Activated CD4-positive, alpha-beta T cell treated with anti-CD3 and anti-CD28 coated beads, Interleukin-2, amount 50 U/mL, for 24 hours (primary cell): ENCODE measurements at regions not wholly inside any gene's neighbourhood (a gene's known extent, or its start where the extent isn't known, plus 50 kb on each side); places are given as distances from the start of the nearest gene placed in this dataset.

Experiments
- DNase-seq, 2 donors: peaks; one replicate each; pipeline ENCODE4 v3.0.0-alpha.2; 2020; ENCODE audit warnings: low read depth in 1 of 2, low spot score in 1 of 2

- no peak for DNase-seq
Measured at GRCh38 chr7:46999866-47000265, 582.0 kb downstream of the TNS3 start.

- no peak for DNase-seq
Measured at GRCh38 chr7:46996972-46997371, 584.9 kb downstream of the TNS3 start.

GRCh38 chr7:46993396-46993795, 588.5 kb downstream of the TNS3 start:
- no peak for DNase-seq

GRCh38 chr7:46990761-46991160, 591.1 kb downstream of the TNS3 start:
- DNase-seq, result no peak

GRCh38 chr7:46989247-46989646, 592.7 kb downstream of the TNS3 start:
- DNase-seq, result no peak

GRCh38 chr7:46982928-46983327, 599.0 kb downstream of the TNS3 start:
- DNase-seq, result no peak

- DNase-seq, result no peak
Measured at GRCh38 chr7:46979439-46979838, 602.5 kb downstream of the TNS3 start.

GRCh38 chr7:46975493-46975892, 606.4 kb downstream of the TNS3 start:
- no peak for DNase-seq

- DNase-seq, result no peak
Measured at GRCh38 chr7:46972205-46972604, 609.7 kb downstream of the TNS3 start.

GRCh38 chr7:46970476-46970875, 611.4 kb downstream of the TNS3 start:
- DNase-seq, result no peak

GRCh38 chr7:46970131-46970430, 611.8 kb downstream of the TNS3 start:
- DNase-seq, result no peak

- DNase-seq, result no peak
Measured at GRCh38 chr7:46969303-46970130, 612.4 kb downstream of the TNS3 start.

- no peak for DNase-seq
Measured at GRCh38 chr7:46968003-46968402, 613.9 kb downstream of the TNS3 start.

GRCh38 chr7:46963719-46964118, 618.2 kb downstream of the TNS3 start:
- DNase-seq, result no peak

- no peak for DNase-seq
Measured at GRCh38 chr7:46960970-46961369, 620.9 kb downstream of the TNS3 start.

GRCh38 chr7:46957195-46957594, 624.7 kb downstream of the TNS3 start:
- DNase-seq, result no peak

GRCh38 chr7:46955531-46955930, 626.4 kb downstream of the TNS3 start:
- no peak for DNase-seq

GRCh38 chr7:46954181-46954580, 627.7 kb downstream of the TNS3 start:
- DNase-seq, result no peak

GRCh38 chr7:46953008-46953407, 628.9 kb downstream of the TNS3 start:
- DNase-seq, result no peak

- no peak for DNase-seq
Measured at GRCh38 chr7:46949270-46949931, 632.5 kb downstream of the TNS3 start.

GRCh38 chr7:46948716-46949115, 633.2 kb downstream of the TNS3 start:
- no peak for DNase-seq

- DNase-seq, result no peak
Measured at GRCh38 chr7:46945328-46945727, 636.6 kb downstream of the TNS3 start.

GRCh38 chr7:46943996-46944395, 637.9 kb downstream of the TNS3 start:
- no peak for DNase-seq
